ENCODE measurements at regions not wholly inside any gene's neighbourhood (a gene's known extent, or its start where the extent isn't known, plus 50 kb on each side); places are given as distances from the start of the nearest gene placed in this dataset.

GRCh38 chr2:193332941-193333340 is 1138.2 kb upstream of the TMEFF2 start:
- Histone ChIP-seq H3K27me3 (ENCODE audit: insufficient read depth) (no peaks in the 10 kb centered on the region), H3K79me2 (ENCODE audit: insufficient read depth) (no peaks in the 10 kb centered on the region), H3K9me3 (no peaks in the 10 kb centered on the region), H3F3A (replicated peaks; ENCODE audit: insufficient read depth) (no peaks in the 10 kb centered on the region), H3K9ac (no peak overlapping the region), H3K4me3 (ENCODE audit: low read depth in 2 of 2, low read length in 1 of 2) (no peak overlapping the region), H3K4me2 (no peak overlapping the region), H3K36me3 (replicated peaks in 1 of 2; ENCODE audit: control insufficient read depth in 1 of 2, insufficient read depth in 2 of 2, low read length in 1 of 2) (no peaks in the 10 kb centered on the region), H4K20me1 (ENCODE audit: insufficient read depth) (no peaks in the 10 kb centered on the region), H3K9me2 (no peaks in the 10 kb centered on the region), H3K4me1 (ENCODE audit: control insufficient read depth in 1 of 2, insufficient read depth in 2 of 2, low read depth in 1 of 2, low read length in 1 of 2) (peaks cover 0 to 8% of the 10 kb centered on the region in 2 experiments; a peak in 2 of 4 replicates), H3K27ac (ENCODE audit: low read depth in 2 of 2, low read length in 1 of 2) (no peak overlapping the region; a peak in 1 of 4 replicates), H2AFZ (ENCODE audit: low read depth) (no peak overlapping the region)
- 62% methylated on average over 1 of the region's 1 CpG for WGBS (ENCODE audit: low lambda C conversion rate)
- POLR2A ChIA-PET: no interaction called here
- no peak for DNase-seq
- TF ChIP-seq MEF2A (IDR thresholded peaks at IDR 0.05; ENCODE audit: borderline replicate concordance, low read depth) (no peak), TEAD4 (IDR thresholded peaks at IDR 0.05; ENCODE audit: borderline replicate concordance, insufficient read depth) (no peak), TCF12 (IDR thresholded peaks at IDR 0.05) (no peak)
- CTCF ChIA-PET: no interaction called here

DNA sequence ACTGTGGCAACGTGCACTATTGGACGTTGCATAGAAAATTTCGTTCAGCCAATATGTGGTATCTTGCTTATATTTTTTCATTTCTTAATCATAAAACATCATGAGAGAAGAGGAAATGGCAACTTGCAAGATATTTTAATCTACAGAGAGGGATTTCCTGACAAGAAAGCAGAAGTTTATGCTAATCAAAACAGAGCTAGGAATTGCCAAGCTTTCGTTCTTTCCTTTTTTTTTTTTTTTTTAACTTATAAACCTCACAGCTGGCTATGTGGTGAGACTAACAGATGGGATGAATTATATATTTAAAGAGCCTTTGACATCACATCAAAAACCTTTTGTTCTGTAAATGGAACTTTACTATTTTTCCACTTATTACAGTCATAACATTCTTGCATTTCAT is 1136.9 kb upstream of the TMEFF2 start:
- WGBS (ENCODE audit: low lambda C conversion rate): 38% methylated on average over 4 of the region's 4 CpGs
- no peak overlapping the region for H3K27ac ChIP-seq (ENCODE audit: low read depth in 2 of 2, low read length in 1 of 2)
- H4K20me1 ChIP-seq (ENCODE audit: insufficient read depth): no peaks in the 10 kb centered on the region
- 0 out of 2 replicates have a peak overlapping the region, but pooled peaks have one; percentile 12 for H2AFZ ChIP-seq (ENCODE audit: low read depth)
- TF ChIP-seq EZH2phosphoT487 (IDR thresholded peaks at IDR 0.05; ENCODE audit: borderline replicate concordance, low read depth): no peak
- TF ChIP-seq POLR2AphosphoS5 (IDR thresholded peaks at IDR 0.05; ENCODE audit: low read depth, low read length): no peak
- no peak for TF ChIP-seq RCOR1 (IDR thresholded peaks at IDR 0.05; ENCODE audit: low read length)
- TF ChIP-seq RXRA (IDR thresholded peaks at IDR 0.05; ENCODE audit: borderline replicate concordance, low read depth): no peak
- no peak for TF ChIP-seq GABPA (IDR thresholded peaks at IDR 0.05; ENCODE audit: low read depth)
- TF ChIP-seq TCF12 (IDR thresholded peaks at IDR 0.05): peak; percentile 30; the same call in 1 of the 2 replicates
- no peak for TF ChIP-seq CTCF (IDR thresholded peaks at IDR 0.05)
- no peak for TF ChIP-seq JUND (IDR thresholded peaks at IDR 0.05)
- H3K27me3 ChIP-seq (ENCODE audit: insufficient read depth): no peaks in the 10 kb centered on the region
- no peaks in the 10 kb centered on the region for H3K9me2 ChIP-seq
- CTCF ChIA-PET: no interaction called here
- no peak overlapping the region for H3K4me3 ChIP-seq (ENCODE audit: low read depth in 2 of 2, low read length in 1 of 2)
- H3K9ac ChIP-seq: no peak overlapping the region
- no peak overlapping the region for H3K4me2 ChIP-seq
- no peaks in the 10 kb centered on the region for H3F3A ChIP-seq (replicated peaks; ENCODE audit: insufficient read depth)
- POLR2A ChIA-PET: no interaction called here
- no peak for DNase-seq
- H3K4me1 ChIP-seq (ENCODE audit: control insufficient read depth in 1 of 2, insufficient read depth in 2 of 2, low read depth in 1 of 2, low read length in 1 of 2): peaks cover 0 to 8% of the 10 kb centered on the region in 2 experiments; a peak in 2 of 4 replicates
- no peaks in the 10 kb centered on the region for H3K9me3 ChIP-seq
- H3K36me3 ChIP-seq (replicated peaks in 1 of 2; ENCODE audit: control insufficient read depth in 1 of 2, insufficient read depth in 2 of 2, low read length in 1 of 2): no peaks in the 10 kb centered on the region
- H3K79me2 ChIP-seq (ENCODE audit: insufficient read depth): no peaks in the 10 kb centered on the region

GRCh38 chr2:193326296-193326695 is 1131.6 kb upstream of the TMEFF2 start:
- Histone ChIP-seq H3K4me2 (no peak overlapping the region), H3K36me3 (replicated peaks in 1 of 2; ENCODE audit: control insufficient read depth in 1 of 2, insufficient read depth in 2 of 2, low read length in 1 of 2) (no peaks in the 10 kb centered on the region), H3K27me3 (ENCODE audit: insufficient read depth) (no peaks in the 10 kb centered on the region), H3K9me3 (no peaks in the 10 kb centered on the region), H2AFZ (ENCODE audit: low read depth) (no peak overlapping the region), H3K9me2 (no peaks in the 10 kb centered on the region), H3K27ac (ENCODE audit: low read depth in 2 of 2, low read length in 1 of 2) (no peak overlapping the region), H3K79me2 (ENCODE audit: insufficient read depth) (no peaks in the 10 kb centered on the region), H3K9ac (no peak overlapping the region), H4K20me1 (ENCODE audit: insufficient read depth) (no peaks in the 10 kb centered on the region), H3K4me3 (ENCODE audit: low read depth in 2 of 2, low read length in 1 of 2) (no peak overlapping the region), H3K4me1 (ENCODE audit: control insufficient read depth in 1 of 2, insufficient read depth in 2 of 2, low read depth in 1 of 2, low read length in 1 of 2) (no peaks in the 10 kb centered on the region), H3F3A (replicated peaks; ENCODE audit: insufficient read depth) (no peaks in the 10 kb centered on the region)
- CTCF ChIA-PET: no interaction called here
- 61% methylated on average over 4 of the region's 4 CpGs for WGBS (ENCODE audit: low lambda C conversion rate)
- POLR2A ChIA-PET: no interaction called here
- no peak for DNase-seq
- no peak for TF ChIP-seq CHD2 (IDR thresholded peaks at IDR 0.05; ENCODE audit: low read length, partially characterized antibody)
- no peak for TF ChIP-seq USF2 (IDR thresholded peaks at IDR 0.05; ENCODE audit: borderline replicate concordance, low read depth, low read length)
- no peak for TF ChIP-seq RXRA (IDR thresholded peaks at IDR 0.05; ENCODE audit: borderline replicate concordance, low read depth)
- TF ChIP-seq FOXM1 (IDR thresholded peaks at IDR 0.05; ENCODE audit: low read depth): no peak
- TF ChIP-seq TEAD4 (IDR thresholded peaks at IDR 0.05; ENCODE audit: borderline replicate concordance, insufficient read depth): no peak
- no peak for TF ChIP-seq EZH2phosphoT487 (IDR thresholded peaks at IDR 0.05; ENCODE audit: borderline replicate concordance, low read depth)
- no peak for TF ChIP-seq SMC3 (IDR thresholded peaks at IDR 0.05; ENCODE audit: low read depth, low read length)
- TF ChIP-seq ELF1 (IDR thresholded peaks at IDR 0.05): no peak
- no peak for TF ChIP-seq RCOR1 (IDR thresholded peaks at IDR 0.05; ENCODE audit: low read length)
- TF ChIP-seq, protein P1, sequence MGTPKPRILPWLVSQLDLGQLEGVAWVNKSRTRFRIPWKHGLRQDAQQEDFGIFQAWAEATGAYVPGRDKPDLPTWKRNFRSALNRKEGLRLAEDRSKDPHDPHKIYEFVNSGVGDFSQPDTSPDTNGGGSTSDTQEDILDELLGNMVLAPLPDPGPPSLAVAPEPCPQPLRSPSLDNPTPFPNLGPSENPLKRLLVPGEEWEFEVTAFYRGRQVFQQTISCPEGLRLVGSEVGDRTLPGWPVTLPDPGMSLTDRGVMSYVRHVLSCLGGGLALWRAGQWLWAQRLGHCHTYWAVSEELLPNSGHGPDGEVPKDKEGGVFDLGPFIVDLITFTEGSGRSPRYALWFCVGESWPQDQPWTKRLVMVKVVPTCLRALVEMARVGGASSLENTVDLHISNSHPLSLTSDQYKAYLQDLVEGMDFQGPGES (IDR thresholded peaks at IDR 0.05; ENCODE audit: low read depth, low read length): no peak
- TF ChIP-seq RFX5 (IDR thresholded peaks at IDR 0.05; ENCODE audit: low read length): no peak
- no peak for TF ChIP-seq POLR2AphosphoS5 (IDR thresholded peaks at IDR 0.05; ENCODE audit: low read depth, low read length)
- TF ChIP-seq MXI1 (IDR thresholded peaks at IDR 0.05; ENCODE audit: low read depth, low read length): no peak
- TF ChIP-seq TCF12 (IDR thresholded peaks at IDR 0.05): no peak
- no peak for TF ChIP-seq TAF1 (IDR thresholded peaks at IDR 0.05; ENCODE audit: borderline replicate concordance, low read depth, low read length)
